ENCODE measurements at regions not wholly inside any gene's neighbourhood (a gene's known extent, or its start where the extent isn't known, plus 50 kb on each side); places are given as distances from the start of the nearest gene placed in this dataset.

- no peak for TF ChIP-seq CTCF (IDR thresholded peaks at IDR 0.05; ENCODE audit: low read length, missing control alignments)
- no peak for DNase-seq (ENCODE audit: low read depth)
- no peak overlapping the region for H3K4me3 ChIP-seq (replicated peaks; ENCODE audit: low read depth, low read length)
Observed at GRCh38 chr4:138899999-138900398, 115.6 kb upstream of the NOCT start.

GRCh38 chr4:138898282-138898681 is 117.3 kb upstream of the NOCT start:
- H3K4me3 ChIP-seq (replicated peaks; ENCODE audit: low read depth, low read length), result no peak overlapping the region
- DNase-seq (ENCODE audit: low read depth), result peak; percentile 39
- TF ChIP-seq CTCF (IDR thresholded peaks at IDR 0.05; ENCODE audit: low read length, missing control alignments), result no peak

- H3K4me3 ChIP-seq (replicated peaks; ENCODE audit: low read depth, low read length), result no peak overlapping the region
- DNase-seq (ENCODE audit: low read depth), result peak; percentile 58
- no peak for TF ChIP-seq CTCF (IDR thresholded peaks at IDR 0.05; ENCODE audit: low read length, missing control alignments)
Observed at GRCh38 chr4:138897811-138898226, 117.8 kb upstream of the NOCT start.

GRCh38 chr4:138894709-138895108 is 120.9 kb upstream of the NOCT start:
- no peak overlapping the region for H3K4me3 ChIP-seq (replicated peaks; ENCODE audit: low read depth, low read length)
- no peak for TF ChIP-seq CTCF (IDR thresholded peaks at IDR 0.05; ENCODE audit: low read length, missing control alignments)
- DNase-seq (ENCODE audit: low read depth), result no peak

- no peak for DNase-seq (ENCODE audit: low read depth)
- H3K4me3 ChIP-seq (replicated peaks; ENCODE audit: low read depth, low read length), result no peak overlapping the region
- no peak for TF ChIP-seq CTCF (IDR thresholded peaks at IDR 0.05; ENCODE audit: low read length, missing control alignments)
Observed at GRCh38 chr4:138894011-138894410, 121.6 kb upstream of the NOCT start.

- no peak overlapping the region for H3K4me3 ChIP-seq (replicated peaks; ENCODE audit: low read depth, low read length)
- TF ChIP-seq CTCF (IDR thresholded peaks at IDR 0.05; ENCODE audit: low read length, missing control alignments), result no peak
- DNase-seq (ENCODE audit: low read depth), result no peak
Observed at GRCh38 chr4:138892483-138893407, 122.8 kb upstream of the NOCT start.

- H3K4me3 ChIP-seq (replicated peaks; ENCODE audit: low read depth, low read length), result no peak overlapping the region
- TF ChIP-seq CTCF (IDR thresholded peaks at IDR 0.05; ENCODE audit: low read length, missing control alignments), result no peak
- DNase-seq (ENCODE audit: low read depth), result no peak
Observed at GRCh38 chr4:138891631-138892031, 124.0 kb upstream of the NOCT start.

All from fibroblast of pulmonary artery (primary cell).